Adrenal gland (tissue), 5 donors: ENCODE measurements at regions not wholly inside any gene's neighbourhood (a gene's known extent, or its start where the extent isn't known, plus 50 kb on each side); places are given as distances from the start of the nearest gene placed in this dataset.

Experiments
- POLR2A ChIP-seq, 2 donors: fragments of 450-650 bp; IDR thresholded peaks; one replicate each; pipeline ENCODE4 v1.6.1; 2017; ENCODE audit warnings: antibody characterized with exemption in 2 of 2, mild to moderate bottlenecking in 2 of 2, moderate library complexity in 1 of 2
- TF ChIP-seq, protein P1 (sequence below), 6 experiments: fragments of 450-650 bp in 4 of 6; fragments of 200-600 bp in 2 of 6; sonication (generic) in 1 of 6; IDR thresholded peaks; 1 replicate in 5 of 6; 2 replicates in 1 of 6; pipeline versions ENCODE4 v1.5.1 to v1.8.0; 2016 to 2021; ENCODE audit warnings: antibody characterized with exemption in 6 of 6, mild to moderate bottlenecking in 2 of 6, moderate library complexity in 1 of 6
- donor health status: DM: no; HTN: no; CAD: no.

DNA sequence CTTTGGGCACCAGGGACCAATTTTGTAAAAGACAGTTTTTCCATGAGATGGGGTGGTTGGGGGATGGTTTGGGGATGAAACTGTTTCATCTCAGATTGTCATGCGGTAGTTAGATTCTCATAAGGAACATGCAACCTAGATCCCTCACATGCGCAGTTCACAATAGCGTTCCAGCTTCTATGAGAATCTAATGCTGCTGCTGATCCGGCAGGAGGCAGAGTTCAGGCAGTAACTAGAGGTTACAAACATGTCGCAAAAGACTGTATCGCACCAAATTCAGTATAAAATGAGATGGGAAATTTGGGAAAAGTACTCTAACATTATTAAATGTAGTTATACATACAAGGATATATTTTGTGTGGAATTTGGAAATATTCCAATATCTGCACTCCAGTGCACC is 213.2 kb upstream of the LRFN5 start:
- no peak for TF ChIP-seq POLR2A (IDR thresholded peaks at IDR 0.05)
- TF ChIP-seq, protein P1, sequence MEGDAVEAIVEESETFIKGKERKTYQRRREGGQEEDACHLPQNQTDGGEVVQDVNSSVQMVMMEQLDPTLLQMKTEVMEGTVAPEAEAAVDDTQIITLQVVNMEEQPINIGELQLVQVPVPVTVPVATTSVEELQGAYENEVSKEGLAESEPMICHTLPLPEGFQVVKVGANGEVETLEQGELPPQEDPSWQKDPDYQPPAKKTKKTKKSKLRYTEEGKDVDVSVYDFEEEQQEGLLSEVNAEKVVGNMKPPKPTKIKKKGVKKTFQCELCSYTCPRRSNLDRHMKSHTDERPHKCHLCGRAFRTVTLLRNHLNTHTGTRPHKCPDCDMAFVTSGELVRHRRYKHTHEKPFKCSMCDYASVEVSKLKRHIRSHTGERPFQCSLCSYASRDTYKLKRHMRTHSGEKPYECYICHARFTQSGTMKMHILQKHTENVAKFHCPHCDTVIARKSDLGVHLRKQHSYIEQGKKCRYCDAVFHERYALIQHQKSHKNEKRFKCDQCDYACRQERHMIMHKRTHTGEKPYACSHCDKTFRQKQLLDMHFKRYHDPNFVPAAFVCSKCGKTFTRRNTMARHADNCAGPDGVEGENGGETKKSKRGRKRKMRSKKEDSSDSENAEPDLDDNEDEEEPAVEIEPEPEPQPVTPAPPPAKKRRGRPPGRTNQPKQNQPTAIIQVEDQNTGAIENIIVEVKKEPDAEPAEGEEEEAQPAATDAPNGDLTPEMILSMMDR (IDR thresholded peaks at IDR 0.05) = no peak
